PFSK-1 (cell line): ENCODE measurements at regions not wholly inside any gene's neighbourhood (a gene's known extent, or its start where the extent isn't known, plus 50 kb on each side); places are given as distances from the start of the nearest gene placed in this dataset.

Experiments
- SIN3A ChIP-seq: IDR thresholded peaks from 2 replicates; pipeline ENCODE4 v1.6.1; 2012; ENCODE audit warnings: mild to moderate bottlenecking, low read length, moderate library complexity, borderline replicate concordance; ENCODE audit not compliant: insufficient read depth
- TAF1 ChIP-seq: IDR thresholded peaks from 2 replicates; pipeline ENCODE4 v1.6.1; 2012; ENCODE audit warnings: low read length, control low read depth, borderline replicate concordance; ENCODE audit not compliant: insufficient read depth
- TF ChIP-seq, protein P1 (sequence below), 2 experiments: IDR thresholded peaks; 2 replicates each; pipeline versions ENCODE4 v1.6.1 to v1.8.0; 2011 to 2012; ENCODE audit warnings: low read depth in 2 of 2, low read length in 2 of 2, control low read depth in 1 of 2, inconsistent platforms in 1 of 2, mild to moderate bottlenecking in 1 of 2, moderate library complexity in 1 of 2; ENCODE audit not compliant: insufficient read depth in 1 of 2

DNA sequence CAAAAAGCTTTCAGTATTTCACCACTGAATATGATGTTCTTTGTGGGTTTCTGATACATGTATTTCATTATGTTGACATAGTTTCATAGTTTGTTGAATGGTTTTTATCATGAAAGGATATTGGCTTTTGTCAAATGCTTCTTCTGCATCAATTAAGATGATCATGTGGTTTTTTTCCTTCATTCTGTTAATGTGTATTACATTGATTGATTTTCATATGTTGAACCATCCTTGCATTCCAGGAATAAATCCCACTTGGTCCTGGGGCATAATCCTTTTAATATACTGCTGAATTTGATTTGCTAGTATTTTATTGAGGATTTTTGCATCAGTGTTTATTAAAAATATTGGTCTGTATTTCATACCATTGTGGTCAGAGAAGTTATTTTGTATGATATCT is 70.9 kb upstream of the BHLHE23 start:
- no peak for TF ChIP-seq SIN3A
- no peak for TF ChIP-seq TAF1
- TF ChIP-seq, protein P1, sequence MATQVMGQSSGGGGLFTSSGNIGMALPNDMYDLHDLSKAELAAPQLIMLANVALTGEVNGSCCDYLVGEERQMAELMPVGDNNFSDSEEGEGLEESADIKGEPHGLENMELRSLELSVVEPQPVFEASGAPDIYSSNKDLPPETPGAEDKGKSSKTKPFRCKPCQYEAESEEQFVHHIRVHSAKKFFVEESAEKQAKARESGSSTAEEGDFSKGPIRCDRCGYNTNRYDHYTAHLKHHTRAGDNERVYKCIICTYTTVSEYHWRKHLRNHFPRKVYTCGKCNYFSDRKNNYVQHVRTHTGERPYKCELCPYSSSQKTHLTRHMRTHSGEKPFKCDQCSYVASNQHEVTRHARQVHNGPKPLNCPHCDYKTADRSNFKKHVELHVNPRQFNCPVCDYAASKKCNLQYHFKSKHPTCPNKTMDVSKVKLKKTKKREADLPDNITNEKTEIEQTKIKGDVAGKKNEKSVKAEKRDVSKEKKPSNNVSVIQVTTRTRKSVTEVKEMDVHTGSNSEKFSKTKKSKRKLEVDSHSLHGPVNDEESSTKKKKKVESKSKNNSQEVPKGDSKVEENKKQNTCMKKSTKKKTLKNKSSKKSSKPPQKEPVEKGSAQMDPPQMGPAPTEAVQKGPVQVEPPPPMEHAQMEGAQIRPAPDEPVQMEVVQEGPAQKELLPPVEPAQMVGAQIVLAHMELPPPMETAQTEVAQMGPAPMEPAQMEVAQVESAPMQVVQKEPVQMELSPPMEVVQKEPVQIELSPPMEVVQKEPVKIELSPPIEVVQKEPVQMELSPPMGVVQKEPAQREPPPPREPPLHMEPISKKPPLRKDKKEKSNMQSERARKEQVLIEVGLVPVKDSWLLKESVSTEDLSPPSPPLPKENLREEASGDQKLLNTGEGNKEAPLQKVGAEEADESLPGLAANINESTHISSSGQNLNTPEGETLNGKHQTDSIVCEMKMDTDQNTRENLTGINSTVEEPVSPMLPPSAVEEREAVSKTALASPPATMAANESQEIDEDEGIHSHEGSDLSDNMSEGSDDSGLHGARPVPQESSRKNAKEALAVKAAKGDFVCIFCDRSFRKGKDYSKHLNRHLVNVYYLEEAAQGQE (IDR thresholded peaks at IDR 0.05; ENCODE audit: insufficient read depth in 1 of 2, low read depth in 2 of 2, low read length in 2 of 2), result no peak
